CD4-positive, alpha-beta T cell treated with Interleukin-2 at 100 ng/mL for 4 hours (primary cell): ENCODE measurements at regions not wholly inside any gene's neighbourhood (a gene's known extent, or its start where the extent isn't known, plus 50 kb on each side); places are given as distances from the start of the nearest gene placed in this dataset.
"Not testable (repeated sequence)": the region's sequence is repeated elsewhere in the genome, so short reads cannot be mapped to it uniquely, and the experiment has no call there.

Source experiments
- DNase-seq: peaks from one replicate; pipeline ENCODE4 v3.0.0-alpha.2; 2020; ENCODE audit warnings: low spot score

DNA sequence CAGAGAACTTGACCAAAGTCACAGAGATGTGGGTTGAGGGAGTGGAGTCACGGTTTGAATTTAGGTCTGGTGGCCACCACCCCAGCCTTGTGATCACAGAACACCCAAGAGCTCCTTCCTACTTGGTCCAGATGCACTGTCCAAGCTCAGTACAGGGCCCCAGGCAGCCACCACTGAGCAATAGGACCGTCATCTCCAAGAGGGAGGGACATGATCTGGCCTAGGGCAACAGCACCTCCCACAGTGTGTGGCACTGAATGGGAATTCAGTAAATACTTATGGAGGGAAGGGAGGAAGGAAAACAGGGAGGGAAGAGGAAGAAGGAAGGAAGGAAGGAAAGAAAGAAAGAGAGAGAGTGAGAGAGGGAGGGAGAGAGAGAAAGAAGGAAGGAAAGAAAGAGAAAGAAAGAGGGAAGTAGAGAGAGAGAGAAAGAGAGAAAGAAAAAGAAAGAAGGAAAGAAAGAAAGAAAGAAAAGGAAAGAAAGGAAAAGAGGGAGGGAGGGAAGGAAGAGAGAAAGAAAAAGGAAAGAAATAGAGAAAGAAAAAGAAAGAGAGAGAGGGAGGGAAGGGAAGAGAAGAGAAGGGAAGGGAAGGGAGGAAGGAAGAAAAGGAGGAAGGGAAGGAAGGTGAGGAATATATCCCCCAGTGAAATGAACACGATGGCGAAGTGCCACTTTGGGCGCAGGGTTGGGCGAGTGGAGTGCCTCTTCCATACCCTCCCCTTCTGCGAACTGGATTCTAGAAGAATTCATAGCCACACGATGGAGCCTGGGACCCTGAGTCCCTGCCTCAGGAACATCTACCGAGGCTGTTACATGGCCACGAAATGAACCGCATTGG is 243.7 kb downstream of the TFAP2C start:
- no peak for DNase-seq

DNA sequence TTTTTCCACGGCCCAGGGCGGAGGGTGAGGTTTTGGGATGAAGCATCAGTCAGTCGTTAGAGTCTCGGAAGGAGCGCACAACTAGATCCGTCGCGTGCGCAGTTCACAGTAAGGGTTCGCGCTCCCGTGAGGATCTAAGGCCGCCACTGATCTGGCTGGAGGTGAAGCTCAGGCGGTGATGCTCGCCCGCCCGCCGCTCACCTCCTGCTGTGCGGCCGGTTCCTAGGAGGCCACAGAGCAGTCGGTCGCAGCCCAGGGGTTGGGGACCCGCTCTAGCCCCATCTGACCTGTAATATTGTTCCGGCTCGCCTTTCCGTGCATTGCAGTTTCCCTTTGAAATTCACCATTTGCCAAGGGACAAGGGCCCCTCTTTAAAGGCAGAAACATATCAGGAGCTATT is 244.7 kb downstream of the TFAP2C start:
- DNase-seq = no peak

DNA sequence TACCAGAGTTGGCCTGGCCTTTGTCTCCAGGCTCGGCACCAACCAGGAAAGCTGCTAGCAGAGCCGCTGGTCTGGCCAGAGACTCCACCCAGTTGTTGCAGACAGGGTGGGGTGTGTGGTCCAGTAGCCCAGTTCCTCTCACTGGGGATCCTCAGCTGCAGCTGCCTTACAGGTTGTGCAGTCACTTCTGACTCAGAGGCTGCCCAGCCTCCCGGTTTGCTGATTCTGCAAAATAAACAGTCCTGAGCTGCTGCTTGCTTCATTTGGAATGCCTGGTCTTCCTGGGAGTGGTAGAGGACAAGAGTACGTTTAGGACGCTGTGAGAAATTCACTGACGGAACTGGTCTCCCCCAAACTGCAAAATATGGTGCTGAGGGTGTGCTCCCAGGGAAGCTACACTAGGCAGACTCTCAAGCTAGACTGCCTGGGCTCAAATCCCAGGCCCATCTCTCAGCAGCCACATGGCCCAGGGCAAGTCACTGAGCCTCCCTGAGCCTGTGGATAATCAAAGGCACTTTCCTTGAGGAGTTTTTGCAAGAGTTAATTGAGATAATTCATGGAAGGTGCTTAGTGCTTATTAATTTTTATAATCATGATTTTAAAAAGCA is 246.1 kb downstream of the TFAP2C start:
- no peak for DNase-seq

DNA sequence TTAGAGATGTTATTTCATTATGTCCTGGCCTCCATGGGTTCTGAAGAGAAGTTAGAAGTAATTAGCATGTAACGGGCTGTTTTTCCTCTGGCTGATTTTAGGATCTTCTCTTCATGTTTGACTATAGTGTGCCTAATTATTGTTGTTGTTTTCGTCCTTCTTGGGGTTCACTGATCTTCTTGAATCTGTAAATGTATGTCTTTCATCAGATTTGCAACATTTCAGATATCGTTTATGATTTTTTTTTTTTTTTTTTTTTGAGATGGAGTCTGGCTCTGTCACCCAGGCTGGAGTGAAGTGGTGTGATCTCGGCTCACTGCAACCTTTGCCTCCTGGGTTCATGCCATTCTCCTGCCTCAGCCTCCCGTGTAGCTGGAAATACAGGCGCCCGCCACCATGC is 246.7 kb downstream of the TFAP2C start:
- no peak for DNase-seq

DNA sequence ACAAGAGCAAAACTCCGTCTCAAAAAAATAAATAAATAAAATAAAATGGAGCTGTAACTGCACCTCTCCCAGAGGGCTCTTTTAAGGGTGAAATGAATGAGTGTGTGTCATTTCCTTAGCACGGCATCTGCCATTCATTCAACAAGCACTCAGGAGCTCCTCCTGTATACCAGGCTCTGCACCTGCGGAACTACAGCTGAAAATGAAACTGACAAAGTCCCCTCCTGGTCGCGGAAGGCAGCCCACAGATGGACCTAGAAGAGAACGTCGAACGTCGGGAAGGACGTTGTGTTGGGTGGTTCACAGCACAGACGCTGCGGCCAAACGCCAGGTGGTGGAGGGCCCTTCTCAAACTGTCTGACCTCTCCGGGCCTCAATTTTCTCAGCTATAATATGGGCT is 256.4 kb downstream of the TFAP2C start:
- DNase-seq = no peak

DNA sequence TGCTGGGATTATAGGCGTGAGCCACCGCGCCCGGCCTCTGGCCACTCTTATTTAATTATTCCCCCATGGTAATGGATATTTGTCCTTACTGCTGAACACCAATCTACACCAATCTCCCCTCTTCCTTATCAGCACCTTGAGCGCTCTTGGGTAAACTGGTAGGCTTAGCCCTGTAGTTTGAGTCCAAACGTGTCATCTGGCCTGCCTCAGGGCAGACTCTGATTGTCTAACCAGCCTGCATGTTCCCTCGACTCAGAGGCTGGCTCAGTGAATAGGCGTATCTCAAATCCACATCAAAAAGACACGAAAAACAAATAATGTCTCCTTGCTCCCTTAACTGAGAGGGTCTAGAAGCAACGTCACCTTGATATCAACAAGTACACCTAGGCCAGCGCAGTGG is 260.9 kb downstream of the TFAP2C start:
- DNase-seq = no peak

DNA sequence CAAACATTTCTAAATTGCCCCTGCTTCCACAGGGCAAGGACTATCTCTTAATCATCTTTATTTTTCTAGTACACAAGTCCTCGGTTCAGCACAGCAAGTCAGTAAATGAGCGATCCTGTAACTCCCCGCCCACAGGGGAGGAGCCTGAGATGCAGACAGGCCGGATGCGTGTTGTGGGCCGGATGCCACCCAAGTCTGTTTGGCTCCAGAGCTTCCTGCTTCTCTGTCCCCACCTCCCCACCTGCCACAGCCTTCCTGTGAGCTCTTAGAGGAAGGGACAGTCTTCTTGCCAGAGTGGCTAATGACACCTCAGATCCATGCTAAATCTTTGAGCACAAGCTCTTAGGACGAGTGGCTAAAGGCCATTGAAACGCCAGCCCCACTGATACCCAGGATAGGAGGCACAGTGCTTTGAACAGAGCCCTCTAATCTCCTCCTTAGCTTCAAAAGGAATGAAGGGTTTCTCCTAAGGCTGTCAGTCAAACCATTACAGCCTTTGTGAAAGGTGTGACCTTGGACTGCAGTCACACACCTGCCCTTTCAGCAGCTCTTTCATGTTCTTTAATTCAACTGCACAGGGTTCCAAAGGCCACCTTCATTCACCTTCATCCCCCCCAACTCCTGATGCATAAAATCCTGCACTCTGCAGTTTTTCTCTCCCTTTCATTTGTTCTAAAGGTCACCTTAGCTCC is 264.3 kb downstream of the TFAP2C start:
- no peak for DNase-seq

DNA sequence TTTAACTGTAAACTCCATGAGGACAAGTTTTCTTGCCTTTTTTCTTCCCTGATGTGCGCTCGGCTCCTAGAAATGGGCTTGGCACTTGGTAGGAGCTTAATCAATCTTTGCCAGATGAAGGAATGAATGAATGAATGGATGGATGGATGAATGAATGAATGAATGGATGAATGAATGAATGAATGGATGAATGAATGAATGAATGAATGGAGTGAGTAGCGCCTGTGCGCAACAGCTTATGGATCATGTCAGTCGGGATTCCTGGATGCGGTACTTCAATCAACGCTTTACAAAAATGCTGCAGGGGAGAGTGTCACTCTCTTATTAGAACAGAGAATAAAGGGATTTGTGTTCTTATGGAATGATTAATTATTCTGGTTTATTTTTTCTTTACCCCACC is 267.3 kb downstream of the TFAP2C start:
- DNase-seq = no peak

DNA sequence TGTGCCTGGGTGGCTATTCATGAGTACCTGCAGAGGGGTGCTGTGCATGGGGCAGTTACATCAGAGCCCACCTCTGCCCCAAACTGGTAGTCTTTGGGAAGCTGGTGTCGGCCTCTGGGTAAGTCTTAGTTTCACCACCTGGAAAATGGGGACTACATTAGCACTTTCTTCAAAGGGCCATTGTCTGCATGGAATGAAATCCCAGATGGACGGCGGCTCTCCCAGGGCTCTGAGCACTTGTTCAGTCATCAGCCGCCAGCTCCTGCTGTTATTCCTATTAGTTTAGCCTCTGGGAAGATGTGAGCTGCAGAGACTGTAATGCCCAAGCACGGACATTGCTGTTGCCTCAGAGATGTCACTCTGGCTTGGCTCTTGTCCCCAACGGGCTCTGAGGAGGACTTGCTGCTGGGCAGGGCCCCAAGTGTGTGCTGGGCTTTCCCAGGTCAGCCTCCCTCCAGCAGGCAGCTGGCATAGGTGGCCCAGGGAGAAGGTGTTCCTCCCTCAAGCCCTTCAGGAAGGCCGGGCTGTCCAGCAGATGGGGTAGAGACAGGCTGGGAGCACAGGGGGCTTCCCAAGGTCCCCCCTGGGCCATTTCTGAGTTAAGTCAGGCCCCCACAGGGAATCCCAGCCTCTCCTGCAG is 268.3 kb downstream of the TFAP2C start:
- DNase-seq = no peak

DNA sequence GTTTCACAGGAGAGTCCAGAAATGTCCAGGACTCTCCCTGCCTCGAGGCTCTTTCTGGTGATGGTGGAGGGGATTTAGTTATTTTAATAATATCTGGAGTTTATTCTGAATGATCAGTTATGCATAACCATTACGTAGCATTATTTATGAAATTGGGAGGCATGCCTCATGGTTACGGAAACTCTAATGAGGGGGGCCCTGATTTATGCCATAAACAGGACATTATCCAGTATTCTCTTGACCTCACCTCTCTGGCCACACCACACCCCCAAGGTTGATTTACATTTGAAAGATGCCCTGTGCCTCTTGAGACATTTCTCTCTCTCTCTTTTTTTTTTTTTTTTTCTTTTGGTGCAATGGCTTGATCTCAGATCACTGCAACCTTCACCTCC is 268.8 kb downstream of the TFAP2C start:
- DNase-seq = no peak

DNA sequence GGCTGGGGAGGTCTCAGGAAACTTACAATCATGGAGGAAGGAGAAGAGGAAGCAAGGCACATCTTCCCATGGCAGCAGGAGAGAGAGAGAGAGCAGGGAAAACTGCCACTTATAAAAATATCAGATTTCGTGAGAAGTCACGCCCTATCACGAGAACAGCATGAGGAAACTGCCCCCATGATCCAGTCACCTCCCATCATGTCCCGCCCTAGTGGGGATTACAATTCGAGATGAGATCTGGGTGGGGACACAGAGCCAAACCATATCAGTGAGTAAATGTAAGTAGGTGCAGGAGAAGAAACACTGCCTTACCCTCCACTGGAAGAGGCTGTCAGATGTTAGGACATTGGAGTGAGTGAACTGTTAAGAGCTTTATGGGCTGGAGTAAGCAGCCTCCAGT is 270.4 kb downstream of the TFAP2C start:
- DNase-seq = no peak

DNA sequence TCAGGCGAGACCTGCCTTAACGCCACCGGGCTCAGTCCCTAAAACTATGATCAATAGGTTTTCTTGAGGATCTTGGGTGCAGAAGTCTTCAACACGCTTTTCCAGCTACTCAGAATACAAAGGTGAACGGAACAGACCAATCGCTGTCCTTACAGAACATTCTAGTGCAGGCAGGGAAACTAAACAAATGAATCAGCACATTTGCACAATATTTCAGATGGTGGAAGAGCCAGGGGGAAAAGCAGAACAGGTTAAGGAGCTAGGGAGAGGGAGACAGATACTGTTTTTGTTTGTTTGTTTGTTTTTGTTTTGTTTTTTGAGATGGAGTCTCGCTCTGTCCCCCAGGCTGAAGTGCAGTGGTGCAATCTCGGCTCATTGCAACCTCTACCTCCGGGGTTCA is 271.1 kb downstream of the TFAP2C start:
- no peak for DNase-seq

DNA sequence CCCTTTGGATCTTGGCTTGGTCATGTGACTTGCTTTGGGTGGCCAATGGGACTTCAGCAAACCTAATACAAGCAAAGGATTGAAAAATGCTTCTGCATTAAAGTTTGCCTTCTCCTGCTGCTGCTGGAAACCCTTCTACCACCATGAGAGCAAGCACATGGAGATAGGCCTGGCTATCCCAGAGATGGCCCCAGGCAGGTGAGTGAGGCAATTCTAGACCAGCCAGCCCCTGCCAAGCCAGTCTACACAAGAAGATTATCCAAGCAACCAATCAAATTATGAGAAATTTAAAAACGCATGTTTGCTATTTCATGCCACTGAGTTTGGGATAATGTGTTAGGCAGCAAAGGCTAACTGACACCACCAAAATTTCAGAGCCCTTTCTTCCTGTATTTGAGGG is 274.3 kb downstream of the TFAP2C start:
- DNase-seq = no peak

DNA sequence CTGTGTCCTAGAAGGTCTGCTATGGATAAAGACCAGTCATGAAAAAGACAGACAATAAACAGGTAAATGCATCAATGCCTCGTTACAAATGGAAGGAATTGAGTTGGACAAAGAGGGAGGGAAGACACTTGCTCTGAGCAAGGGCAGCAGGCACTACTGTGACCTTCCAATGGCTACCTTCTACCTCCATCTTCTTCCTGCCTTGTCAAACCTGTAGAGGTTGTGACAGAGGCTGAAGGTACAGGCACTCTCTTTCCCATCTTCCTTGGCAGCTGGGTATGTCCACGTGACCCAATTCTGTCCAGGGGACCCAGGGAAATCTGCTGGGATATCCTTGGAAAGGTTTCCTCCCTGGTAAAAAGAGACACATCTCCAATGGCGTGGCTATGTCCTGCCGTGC is 274.8 kb downstream of the TFAP2C start:
- no peak for DNase-seq

DNA sequence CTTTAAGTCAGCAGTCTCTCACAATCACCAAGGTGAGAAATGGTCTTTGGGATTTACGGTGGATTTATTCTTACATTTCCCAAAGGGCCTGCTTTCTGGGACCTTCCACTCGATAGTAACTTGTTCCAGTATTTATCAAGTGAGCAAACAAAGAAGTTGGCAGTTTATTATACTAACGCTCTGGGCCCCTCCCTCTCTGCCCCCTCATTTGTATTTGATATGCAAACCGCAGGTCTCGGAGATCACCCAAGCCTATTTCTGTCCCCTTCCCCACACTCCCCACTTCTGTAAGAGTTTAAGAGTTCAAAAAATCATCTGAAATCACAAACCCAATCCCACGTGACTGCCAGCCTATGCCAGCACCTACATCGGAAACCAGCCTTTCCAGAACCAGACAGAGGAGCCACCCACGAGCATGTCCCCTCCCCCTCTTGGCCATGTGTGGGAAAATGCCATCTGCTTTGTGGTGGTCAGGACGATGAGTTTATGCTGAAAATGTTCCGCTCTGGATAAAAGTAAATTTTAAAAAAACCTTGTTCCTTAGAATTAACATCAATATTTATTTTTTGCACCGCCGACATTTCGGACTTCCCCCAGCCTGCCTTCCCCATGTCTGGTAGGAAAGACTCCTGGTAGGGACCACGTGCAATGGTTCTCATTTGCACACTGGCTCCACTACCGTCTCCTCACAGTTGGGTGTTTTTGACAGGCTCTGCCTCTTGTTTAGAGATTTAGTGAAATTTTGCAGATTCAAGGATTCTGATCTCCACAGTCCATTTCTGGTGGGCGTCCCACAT is 281.0 kb downstream of the TFAP2C start:
- DNase-seq = no peak

DNA sequence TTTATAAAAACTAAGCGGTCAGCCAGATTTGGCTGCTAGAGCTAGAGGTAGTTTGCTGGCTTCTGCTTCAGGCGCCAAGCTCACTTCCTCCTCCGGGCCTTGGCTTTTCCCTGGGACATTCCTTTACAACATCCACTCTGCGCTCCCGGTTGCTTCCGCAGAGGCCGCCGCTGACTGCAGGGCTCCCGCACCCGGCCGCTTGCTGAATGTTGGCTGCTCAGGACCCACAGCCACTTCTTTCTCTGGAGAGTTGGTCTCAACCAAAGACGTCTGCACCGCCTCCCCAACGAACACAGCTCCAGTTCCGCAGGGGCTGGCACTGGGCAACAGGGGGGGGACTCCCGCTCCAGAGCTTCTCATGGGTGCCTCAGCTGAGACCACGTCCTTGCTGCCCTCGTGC is 282.8 kb downstream of the TFAP2C start:
- no peak for DNase-seq

DNA sequence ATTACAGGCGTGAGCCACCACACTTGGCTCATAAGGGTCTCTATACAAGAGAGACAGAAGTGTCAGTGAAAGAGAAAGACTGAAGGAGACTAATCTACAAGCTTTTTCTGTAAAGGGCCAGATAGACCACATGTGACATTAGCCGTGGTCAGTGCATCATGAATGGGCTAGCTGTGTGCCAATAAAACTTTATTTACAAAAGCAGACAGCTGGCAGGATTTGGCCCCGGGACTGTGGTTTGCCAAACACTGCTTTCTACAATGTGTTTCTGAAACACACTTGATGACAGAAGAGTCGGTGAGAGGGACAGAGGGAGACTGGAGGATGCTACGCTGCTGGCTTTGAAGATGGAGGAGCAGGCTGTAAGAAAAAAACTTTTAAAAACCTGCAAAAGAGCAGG is 285.4 kb downstream of the TFAP2C start:
- no peak for DNase-seq

DNA sequence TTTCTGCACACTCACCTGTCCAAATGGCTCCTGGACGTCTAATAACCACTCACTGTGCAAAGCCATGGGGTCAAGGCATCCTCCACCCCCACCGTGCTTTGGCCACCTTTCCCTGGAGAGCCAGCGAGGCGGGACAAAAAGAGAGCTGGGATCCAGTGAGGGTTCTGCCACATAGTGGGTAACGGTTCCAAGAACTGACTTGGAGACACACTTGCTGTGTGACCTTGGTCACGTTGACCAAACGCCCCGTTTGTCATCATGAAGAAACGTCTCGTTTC is 287.2 kb downstream of the TFAP2C start:
- DNase-seq = no peak

DNA sequence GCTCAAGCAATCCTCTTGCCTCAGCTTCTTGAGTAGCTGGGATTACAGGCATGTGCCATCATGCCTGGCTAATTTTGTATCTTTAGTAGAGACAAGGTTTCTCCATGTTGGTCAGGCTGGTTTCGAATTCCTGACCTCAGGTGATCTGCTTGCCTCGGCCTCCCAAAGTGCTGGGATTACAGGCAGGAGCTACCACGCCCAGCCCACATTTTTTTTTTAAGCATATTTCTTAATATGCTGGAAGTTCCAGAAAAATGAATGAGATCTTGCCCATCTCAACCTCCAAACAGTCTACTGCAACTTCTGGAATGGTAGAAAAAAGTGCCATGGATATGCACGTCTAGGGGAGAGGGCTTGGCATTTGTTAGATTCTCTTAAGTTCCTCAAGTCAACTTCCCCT is 290.9 kb downstream of the TFAP2C start:
- not testable (repeated sequence) for DNase-seq

DNA sequence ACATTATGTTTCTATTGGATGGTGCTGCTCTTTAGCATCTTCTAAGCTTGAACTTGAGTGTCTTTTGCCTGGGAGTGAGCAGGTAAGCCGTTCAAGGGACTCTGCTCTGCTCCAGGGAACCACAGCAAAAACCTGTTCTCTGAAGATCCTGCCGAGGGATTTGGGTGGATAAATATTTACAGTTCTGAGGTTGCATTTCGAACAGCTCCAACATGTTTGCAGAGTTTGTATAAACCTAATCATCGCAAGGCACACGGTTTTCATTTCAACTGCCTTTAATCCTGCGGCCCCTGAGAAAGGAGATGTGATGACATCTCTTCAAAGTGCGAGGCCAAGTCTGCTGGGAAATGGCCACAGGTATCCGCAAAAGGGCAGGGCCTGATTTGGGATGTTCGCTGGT is 293.4 kb downstream of the TFAP2C start:
- no peak for DNase-seq

DNA sequence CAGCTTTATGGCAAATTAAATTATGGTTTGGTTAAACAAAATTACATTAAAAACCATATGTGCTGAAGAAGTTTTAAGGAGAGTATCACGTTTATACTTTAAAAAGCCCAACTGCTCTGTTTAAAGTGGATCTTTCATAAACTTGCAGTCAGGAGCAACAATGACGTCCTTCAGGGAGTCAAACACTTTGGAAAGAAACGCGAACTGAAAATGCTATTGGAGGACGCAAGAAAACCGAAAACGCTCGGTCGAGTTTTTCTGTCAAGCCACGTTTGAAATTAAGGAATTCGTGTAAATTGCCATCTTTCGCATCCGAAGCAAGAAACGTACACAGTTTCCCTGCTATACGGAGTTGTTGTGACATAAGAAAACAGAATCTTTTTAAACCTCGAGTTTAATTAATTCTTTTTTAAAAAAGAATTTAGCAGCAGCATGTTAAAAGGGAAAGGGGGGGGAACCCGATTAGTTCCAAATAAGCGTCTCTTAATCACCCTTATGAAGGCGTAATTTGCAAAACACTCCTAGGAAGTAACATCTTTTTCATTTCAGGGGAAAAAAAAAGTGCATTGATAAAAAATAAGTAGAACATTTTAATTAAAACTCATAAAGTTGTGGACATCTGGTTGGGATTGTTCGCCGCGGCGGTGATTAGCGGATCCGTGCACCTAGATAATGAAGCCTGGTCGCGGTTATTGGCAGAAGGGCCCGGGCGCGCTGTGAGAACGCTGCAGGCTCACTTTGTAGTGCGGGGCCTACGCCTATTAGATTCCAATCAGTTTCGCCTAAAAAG is 295.4 kb downstream of the TFAP2C start:
- DNase-seq = no peak
